ENCODE measurements at regions not wholly inside any gene's neighbourhood (a gene's known extent, or its start where the extent isn't known, plus 50 kb on each side); places are given as distances from the start of the nearest gene placed in this dataset.

GRCh38 chr14:80055226-80055625 is 156.1 kb downstream of the DIO2 start:
- no peaks in the 10 kb centered on the region for H3K36me3 Mint-ChIP-seq (ENCODE audit: low read depth)
- no peaks in the 10 kb centered on the region for H3K4me1 Mint-ChIP-seq (ENCODE audit: low read depth)
- TF ChIP-seq, protein P1, sequence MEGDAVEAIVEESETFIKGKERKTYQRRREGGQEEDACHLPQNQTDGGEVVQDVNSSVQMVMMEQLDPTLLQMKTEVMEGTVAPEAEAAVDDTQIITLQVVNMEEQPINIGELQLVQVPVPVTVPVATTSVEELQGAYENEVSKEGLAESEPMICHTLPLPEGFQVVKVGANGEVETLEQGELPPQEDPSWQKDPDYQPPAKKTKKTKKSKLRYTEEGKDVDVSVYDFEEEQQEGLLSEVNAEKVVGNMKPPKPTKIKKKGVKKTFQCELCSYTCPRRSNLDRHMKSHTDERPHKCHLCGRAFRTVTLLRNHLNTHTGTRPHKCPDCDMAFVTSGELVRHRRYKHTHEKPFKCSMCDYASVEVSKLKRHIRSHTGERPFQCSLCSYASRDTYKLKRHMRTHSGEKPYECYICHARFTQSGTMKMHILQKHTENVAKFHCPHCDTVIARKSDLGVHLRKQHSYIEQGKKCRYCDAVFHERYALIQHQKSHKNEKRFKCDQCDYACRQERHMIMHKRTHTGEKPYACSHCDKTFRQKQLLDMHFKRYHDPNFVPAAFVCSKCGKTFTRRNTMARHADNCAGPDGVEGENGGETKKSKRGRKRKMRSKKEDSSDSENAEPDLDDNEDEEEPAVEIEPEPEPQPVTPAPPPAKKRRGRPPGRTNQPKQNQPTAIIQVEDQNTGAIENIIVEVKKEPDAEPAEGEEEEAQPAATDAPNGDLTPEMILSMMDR (IDR thresholded peaks at IDR 0.05), result no peak
- no peak overlapping the region for H3K27ac Mint-ChIP-seq
- no peak for ATAC-seq
- ChIA-PET CTCF (interaction anchor here (1.1 kb wide), 2 partner anchors 9 to 796 kb away, joined by 3 to 4 read pairs; no protein-coding TSS in a partner anchor), POLR2A (no interaction called here)
- no peak overlapping the region for H3K4me3 Mint-ChIP-seq
- no peak for DNase-seq
- no peaks in the 10 kb centered on the region for H3K27me3 Mint-ChIP-seq
- no peaks in the 10 kb centered on the region for H3K9me3 Mint-ChIP-seq
- intact Hi-C loops (cut with micrococcal nuclease), result loop anchor here (10.0 kb wide), 1 partner anchor 790 kb away; no protein-coding TSS in a partner anchor

DNA sequence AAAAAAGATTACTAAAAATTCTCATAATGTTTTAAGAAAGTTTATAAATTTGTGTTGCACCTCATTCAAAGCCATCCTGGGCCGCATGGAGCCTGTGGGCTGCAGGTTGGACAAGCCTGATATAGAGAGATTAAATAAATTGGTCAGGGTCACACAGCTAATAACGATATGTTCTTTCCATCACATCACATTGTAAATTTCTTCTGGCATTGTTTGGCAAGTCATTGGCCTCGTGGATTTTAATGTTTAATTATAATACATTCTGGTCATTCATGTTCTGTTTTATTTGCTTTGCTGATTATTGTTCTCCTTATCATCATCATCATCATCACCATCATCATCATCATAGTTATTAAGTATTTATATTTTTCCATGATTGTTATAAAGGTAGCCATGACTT is 157.3 kb downstream of the DIO2 start:
- no peaks in the 10 kb centered on the region for H3K9me3 Mint-ChIP-seq
- H3K27me3 Mint-ChIP-seq, result no peaks in the 10 kb centered on the region
- intact Hi-C loops (cut with micrococcal nuclease), result loop anchor here (10.0 kb wide), 1 partner anchor 791 kb away; no protein-coding TSS in a partner anchor
- TF ChIP-seq, protein P1 (IDR thresholded peaks at IDR 0.05), result no peak
- DNase-seq, result no peak
- no peaks in the 10 kb centered on the region for H3K4me1 Mint-ChIP-seq (ENCODE audit: low read depth)
- CTCF ChIA-PET, result no interaction called here
- H3K36me3 Mint-ChIP-seq (ENCODE audit: low read depth), result no peaks in the 10 kb centered on the region
- no peak for ATAC-seq
- H3K4me3 Mint-ChIP-seq, result no peak overlapping the region
- POLR2A ChIA-PET, result no interaction called here
- H3K27ac Mint-ChIP-seq, result no peak overlapping the region

- DNase-seq (no peak), ATAC-seq (no peak)
- ChIA-PET POLR2A (no interaction called here), CTCF (no interaction called here)
- TF ChIP-seq, protein P1 (IDR thresholded peaks at IDR 0.05), result no peak
- H3K9me3 Mint-ChIP-seq, result no peaks in the 10 kb centered on the region
- intact Hi-C loops (cut with micrococcal nuclease), result no loop called here
- H3K36me3 Mint-ChIP-seq (ENCODE audit: low read depth), result no peaks in the 10 kb centered on the region
- H3K27me3 Mint-ChIP-seq, result no peaks in the 10 kb centered on the region
- no peak overlapping the region for H3K4me3 Mint-ChIP-seq
- no peak overlapping the region for H3K27ac Mint-ChIP-seq
- no peaks in the 10 kb centered on the region for H3K4me1 Mint-ChIP-seq (ENCODE audit: low read depth)
Measured at GRCh38 chr14:80049055-80049454, 162.2 kb downstream of the DIO2 start.

DNA sequence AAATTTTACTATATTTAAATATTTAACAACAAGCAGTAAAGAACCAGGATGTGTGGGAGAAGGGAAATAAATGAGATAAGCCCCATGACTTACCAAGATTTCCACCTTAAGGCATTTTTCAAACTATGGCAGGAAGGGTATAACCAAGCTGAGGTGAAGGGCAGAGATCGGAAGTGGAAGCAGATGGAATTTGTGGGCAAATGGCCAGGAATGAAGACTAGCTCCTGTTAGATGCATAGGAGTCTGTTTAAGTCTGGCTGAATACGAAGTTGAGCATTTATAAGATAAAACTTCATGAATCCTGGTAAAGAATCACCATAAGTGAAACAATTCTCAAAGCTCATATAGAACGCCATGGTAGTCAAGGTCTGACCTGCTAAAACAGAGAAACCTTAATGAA is 163.5 kb downstream of the DIO2 start:
- TF ChIP-seq, protein P1 (IDR thresholded peaks at IDR 0.05), result no peak
- H3K4me1 Mint-ChIP-seq (ENCODE audit: low read depth), result no peaks in the 10 kb centered on the region
- H3K9me3 Mint-ChIP-seq, result no peaks in the 10 kb centered on the region
- H3K27me3 Mint-ChIP-seq, result no peaks in the 10 kb centered on the region
- intact Hi-C loops (cut with micrococcal nuclease), result no loop called here
- no peak overlapping the region for H3K27ac Mint-ChIP-seq
- DNase-seq, result no peak
- no peaks in the 10 kb centered on the region for H3K36me3 Mint-ChIP-seq (ENCODE audit: low read depth)
- no peak for ATAC-seq
- POLR2A ChIA-PET, result no interaction called here
- CTCF ChIA-PET, result no interaction called here
- no peak overlapping the region for H3K4me3 Mint-ChIP-seq

GRCh38 chr14:80037349-80037748 is 174.0 kb downstream of the DIO2 start:
- ChIA-PET POLR2A (no interaction called here), CTCF (no interaction called here)
- Mint-ChIP-seq H3K4me3 (no peak overlapping the region), H3K9me3 (peaks cover 9% of the 10 kb centered on the region), H3K36me3 (ENCODE audit: low read depth) (no peaks in the 10 kb centered on the region), H3K27ac (no peak overlapping the region), H3K27me3 (no peaks in the 10 kb centered on the region), H3K4me1 (ENCODE audit: low read depth) (no peaks in the 10 kb centered on the region)
- intact Hi-C loops (cut with micrococcal nuclease), result no loop called here
- no peak for DNase-seq
- ATAC-seq, result no peak
- TF ChIP-seq, protein P1 (IDR thresholded peaks at IDR 0.05), result no peak

All from activated CD8-positive, alpha-beta T cell treated with anti-CD3 and anti-CD28 coated beads for 36 hours (primary cell).